Osteoblast (primary cell): ENCODE measurements at regions not wholly inside any gene's neighbourhood (a gene's known extent, or its start where the extent isn't known, plus 50 kb on each side); places are given as distances from the start of the nearest gene placed in this dataset.
"Not testable (repeated sequence)": the region's sequence is repeated elsewhere in the genome, so short reads cannot be mapped to it uniquely, and the experiment has no call there.

Experiments used
- DNase-seq: peaks from one replicate; pipeline ENCODE4 v3.0.0; 2011; ENCODE audit warnings: low spot score, mixed read lengths; ENCODE audit not compliant: insufficient read length; ENCODE audit errors: missing footprints
- H2AFZ ChIP-seq: 2 replicates; pipeline ENCODE4 v1.6.0; 2011; ENCODE audit warnings: mild to moderate bottlenecking, low read length
- H3K27ac ChIP-seq: 2 replicates; pipeline ENCODE4 v1.5.1; 2011; ENCODE audit warnings: mild to moderate bottlenecking, low read depth, low read length, moderate library complexity
- H3K27me3 ChIP-seq: 2 replicates; pipeline ENCODE4 v1.6.0; 2012; ENCODE audit warnings: mild to moderate bottlenecking, control low read depth, inconsistent platforms, low read length, moderate library complexity; ENCODE audit not compliant: insufficient read depth
- H3K36me3 ChIP-seq: 2 replicates; pipeline ENCODE4 v1.5.1; 2011; ENCODE audit warnings: mild to moderate bottlenecking, low read length, control low read depth, moderate library complexity; ENCODE audit not compliant: insufficient read depth
- H3K4me1 ChIP-seq: 2 replicates; pipeline ENCODE4 v1.5.1; 2011; ENCODE audit warnings: mild to moderate bottlenecking, low read length, control low read depth, moderate library complexity; ENCODE audit not compliant: insufficient read depth
- H3K4me2 ChIP-seq: 2 replicates; pipeline ENCODE4 v1.6.0; 2011; ENCODE audit warnings: mild to moderate bottlenecking, low read length; ENCODE audit not compliant: insufficient read depth
- H3K4me3 ChIP-seq: fragments of 200-600 bp; sonication (generic); 3 replicates; pipeline ENCODE4 v1.5.1; 2012; ENCODE audit warnings: mild to moderate bottlenecking, low read length, inconsistent platforms; ENCODE audit not compliant: insufficient read depth
- H3K79me2 ChIP-seq: 2 replicates; pipeline ENCODE4 v1.6.0; 2012; ENCODE audit warnings: mild to moderate bottlenecking, low read length, control low read depth, inconsistent platforms; ENCODE audit not compliant: insufficient read depth
- H3K9me3 ChIP-seq: 2 replicates; pipeline ENCODE4 v1.5.1; 2011; ENCODE audit warnings: low read depth, low read length, control low read depth
- H4K20me1 ChIP-seq: 2 replicates; pipeline ENCODE4 v1.6.0; 2012; ENCODE audit warnings: mild to moderate bottlenecking, low read length, control low read depth; ENCODE audit not compliant: insufficient read depth
- CTCF ChIP-seq: IDR thresholded peaks from 2 replicates; pipeline ENCODE4 v1.5.1; 2011; ENCODE audit warnings: mild to moderate bottlenecking, low read depth, low read length, moderate library complexity; ENCODE audit errors: extremely low read depth

GRCh38 chr2:80947601-80948130 lies 643.1 kb upstream of the LRRTM1 start:
- no peak for DNase-seq
- TF ChIP-seq CTCF: no peak

DNA sequence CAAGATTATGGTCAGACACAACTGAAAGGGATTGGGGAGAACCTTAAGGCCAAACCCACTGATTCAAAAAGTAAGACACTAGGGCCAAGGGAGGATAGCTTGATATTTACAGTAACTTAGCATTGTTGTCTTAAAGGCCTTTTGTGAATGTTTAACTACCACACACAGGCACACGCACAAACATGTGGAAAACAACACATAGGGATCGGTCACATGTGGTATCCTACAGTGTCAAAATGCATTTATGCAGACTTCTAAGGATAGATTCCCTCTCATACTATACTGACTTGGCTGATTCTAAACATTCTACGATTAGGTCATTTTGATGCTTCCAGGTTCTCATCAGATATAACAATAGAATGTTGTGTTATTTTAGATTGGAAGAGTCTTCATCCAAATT lies 638.9 kb upstream of the LRRTM1 start:
- no peak overlapping the region for H2AFZ ChIP-seq
- H3K36me3 ChIP-seq: no peaks in the 10 kb centered on the region
- no peaks in the 10 kb centered on the region for H3K27me3 ChIP-seq
- no peaks in the 10 kb centered on the region for H4K20me1 ChIP-seq
- H3K79me2 ChIP-seq: no peaks in the 10 kb centered on the region
- peaks cover 2% of the 10 kb centered on the region for H3K9me3 ChIP-seq
- no peak overlapping the region for H3K27ac ChIP-seq
- no peak for TF ChIP-seq CTCF
- H3K4me1 ChIP-seq: no peaks in the 10 kb centered on the region
- H3K4me3 ChIP-seq: no peak overlapping the region
- no peak for DNase-seq
- no peak overlapping the region for H3K4me2 ChIP-seq

More at GRCh38 chr2:80947601-80948130, 643.1 kb upstream of the LRRTM1 start:
- H3K27ac ChIP-seq: no peak overlapping the region
- H3K4me2 ChIP-seq: no peak overlapping the region
- no peak overlapping the region for H3K4me3 ChIP-seq
- no peaks in the 10 kb centered on the region for H4K20me1 ChIP-seq
- H3K4me1 ChIP-seq: no peaks in the 10 kb centered on the region
- H3K79me2 ChIP-seq: no peaks in the 10 kb centered on the region
- no peaks in the 10 kb centered on the region for H3K27me3 ChIP-seq
- peaks cover 2% of the 10 kb centered on the region for H3K9me3 ChIP-seq
- no peaks in the 10 kb centered on the region for H3K36me3 ChIP-seq
- no peak overlapping the region for H2AFZ ChIP-seq

GRCh38 chr2:80942766-80943165 lies 638.2 kb upstream of the LRRTM1 start:
- H3K4me1 ChIP-seq: no peaks in the 10 kb centered on the region
- H3K27ac ChIP-seq: no peak overlapping the region
- H3K79me2 ChIP-seq: no peaks in the 10 kb centered on the region
- H3K9me3 ChIP-seq: no peaks in the 10 kb centered on the region
- H2AFZ ChIP-seq: no peak overlapping the region
- H3K4me3 ChIP-seq: no peak overlapping the region
- no peak for DNase-seq
- H3K36me3 ChIP-seq: no peaks in the 10 kb centered on the region
- H4K20me1 ChIP-seq: no peaks in the 10 kb centered on the region
- no peak for TF ChIP-seq CTCF
- no peak overlapping the region for H3K4me2 ChIP-seq
- H3K27me3 ChIP-seq: no peaks in the 10 kb centered on the region

DNA sequence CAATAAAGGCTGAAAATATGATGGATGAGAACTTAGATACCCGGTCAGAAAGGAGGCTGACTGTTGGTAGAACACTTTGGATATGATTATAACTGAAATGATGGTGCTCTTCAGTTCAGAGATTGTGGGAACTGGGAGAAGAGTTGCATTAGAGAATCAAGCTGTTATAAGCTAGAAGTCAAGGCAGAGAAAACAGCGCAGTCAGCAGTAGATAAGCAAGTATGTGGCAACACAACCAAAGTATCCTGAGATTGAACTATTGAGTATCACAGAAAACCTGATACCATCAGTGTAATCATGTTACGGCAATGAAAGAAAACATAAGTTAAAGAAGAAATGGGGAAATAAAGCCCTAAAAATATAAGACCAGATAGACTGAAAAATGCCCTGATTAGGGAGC lies 633.9 kb upstream of the LRRTM1 start:
- no peak for TF ChIP-seq CTCF
- no peak overlapping the region for H2AFZ ChIP-seq
- H3K79me2 ChIP-seq: no peaks in the 10 kb centered on the region

GRCh38 chr2:80931820-80932219 lies 627.3 kb upstream of the LRRTM1 start:
- H3K27ac ChIP-seq, H3K79me2 ChIP-seq, H3K9me3 ChIP-seq, H3K36me3 ChIP-seq, H3K27me3 ChIP-seq, H3K4me3 ChIP-seq, DNase-seq, H3K4me2 ChIP-seq, H3K4me1 ChIP-seq, H2AFZ ChIP-seq, H4K20me1 ChIP-seq: not testable (repeated sequence)

More for the DNA sequence above, 633.9 kb upstream of the LRRTM1 start:
- H3K4me2 ChIP-seq: no peak overlapping the region
- H3K4me1 ChIP-seq: no peaks in the 10 kb centered on the region
- H3K36me3 ChIP-seq: no peaks in the 10 kb centered on the region
- no peak overlapping the region for H3K4me3 ChIP-seq
- H3K27ac ChIP-seq: no peak overlapping the region
- no peak for DNase-seq
- no peaks in the 10 kb centered on the region for H3K27me3 ChIP-seq
- H4K20me1 ChIP-seq: no peaks in the 10 kb centered on the region
- no peaks in the 10 kb centered on the region for H3K9me3 ChIP-seq
